Astrocyte (in vitro differentiated cells and primary cell): ENCODE measurements at regions not wholly inside any gene's neighbourhood (a gene's known extent, or its start where the extent isn't known, plus 50 kb on each side); places are given as distances from the start of the nearest gene placed in this dataset.

ENCODE experiments used
- DNase-seq: peaks from one replicate; pipeline ENCODE4 v3.0.0-alpha.2; 2010; ENCODE audit warnings: low read depth
- FAIRE-seq: peaks from 2 replicates; lab custom pipeline; 2011; peaks lifted over from hg19 to GRCh38; lab: Jason Lieb, UNC
- H2AFZ ChIP-seq: 2 replicates; pipeline ENCODE4 v1.6.0; 2012; ENCODE audit warnings: low read depth, low read length, inconsistent platforms
- H3K27ac ChIP-seq: 2 replicates; pipeline ENCODE4 v1.5.1; 2011; ENCODE audit warnings: low read depth, low read length, inconsistent platforms
- H3K27me3 ChIP-seq: 2 replicates; pipeline ENCODE4 v1.6.0; 2011; ENCODE audit warnings: low read length, inconsistent platforms; ENCODE audit not compliant: insufficient read depth
- H3K36me3 ChIP-seq: 2 replicates; pipeline ENCODE4 v1.5.1; 2011; ENCODE audit warnings: low read length, inconsistent platforms; ENCODE audit not compliant: insufficient read depth
- H3K4me1 ChIP-seq: 2 replicates; pipeline ENCODE4 v1.5.1; 2011; ENCODE audit warnings: low read length, inconsistent platforms; ENCODE audit not compliant: insufficient read depth
- H3K4me2 ChIP-seq: 2 replicates; pipeline ENCODE4 v1.6.0; 2012; ENCODE audit warnings: low read length, inconsistent platforms
- H3K4me3 ChIP-seq: 2 replicates; pipeline ENCODE4 v1.5.1; 2011; ENCODE audit warnings: low read depth, mild to moderate bottlenecking, low read length, inconsistent platforms; ENCODE audit not compliant: insufficient read depth
- H3K79me2 ChIP-seq: 2 replicates; pipeline ENCODE4 v1.6.0; 2012; ENCODE audit warnings: mild to moderate bottlenecking, low read length, inconsistent platforms; ENCODE audit not compliant: insufficient read depth
- H3K9ac ChIP-seq: 2 replicates; pipeline ENCODE4 v1.6.0; 2012; ENCODE audit warnings: mild to moderate bottlenecking, low read length, inconsistent platforms
- H3K9me3 ChIP-seq: 2 replicates; pipeline ENCODE4 v1.5.1; 2012; ENCODE audit warnings: low read depth, mild to moderate bottlenecking, low read length, inconsistent platforms; ENCODE audit not compliant: insufficient read depth
- H4K20me1 ChIP-seq: 2 replicates; pipeline ENCODE4 v1.6.0; 2012; ENCODE audit warnings: low read length, inconsistent platforms; ENCODE audit not compliant: insufficient read depth
- H3K27ac Mint-ChIP-seq: one replicate; pipeline ENCODE4 v1.8.0; 2021; ENCODE audit warnings: mild to moderate bottlenecking, mixed read lengths; ENCODE audit not compliant: unreplicated experiment
- H3K27me3 Mint-ChIP-seq: one replicate; pipeline ENCODE4 v1.8.0; 2021; ENCODE audit warnings: low read depth, mixed read lengths; ENCODE audit not compliant: unreplicated experiment
- H3K36me3 Mint-ChIP-seq: one replicate; pipeline ENCODE4 v1.8.0; 2021; ENCODE audit warnings: low read depth, mixed read lengths; ENCODE audit not compliant: unreplicated experiment
- H3K4me1 Mint-ChIP-seq: one replicate; pipeline ENCODE4 v1.8.0; 2021; ENCODE audit warnings: low read depth, mixed read lengths; ENCODE audit not compliant: unreplicated experiment
- H3K4me3 Mint-ChIP-seq: one replicate; pipeline ENCODE4 v1.8.0; 2021; ENCODE audit warnings: mild to moderate bottlenecking, moderate library complexity, mixed read lengths; ENCODE audit not compliant: unreplicated experiment
- H3K9me3 Mint-ChIP-seq: one replicate; pipeline ENCODE4 v1.8.0; 2021; ENCODE audit warnings: mild to moderate bottlenecking, mixed read lengths; ENCODE audit not compliant: unreplicated experiment
- EZH2 ChIP-seq: IDR thresholded peaks from 2 replicates; pipeline ENCODE4 v1.6.1; 2012; ENCODE audit warnings: mild to moderate bottlenecking, low read length, inconsistent platforms; ENCODE audit not compliant: insufficient read depth
- TF ChIP-seq, protein P1 (sequence below): IDR thresholded peaks from 2 replicates; pipeline ENCODE4 v1.5.1; 2011; ENCODE audit warnings: low read depth, mild to moderate bottlenecking, inconsistent platforms, low read length, moderate library complexity; ENCODE audit not compliant: insufficient read depth

GRCh38 chr16:48011878-48012658, 143.7 kb downstream of the ABCC12 start:
- Histone ChIP-seq H3K9ac (no peak overlapping the region), H3K9me3 (no peaks in the 10 kb centered on the region), H3K4me3 (no peak overlapping the region), H3K4me2 (no peak overlapping the region), H4K20me1 (no peaks in the 10 kb centered on the region), H2AFZ (no peak overlapping the region), H3K27ac (no peak overlapping the region), H3K79me2 (no peaks in the 10 kb centered on the region), H3K36me3 (no peaks in the 10 kb centered on the region), H3K27me3 (no peaks in the 10 kb centered on the region), H3K4me1 (peaks cover 20% of the 10 kb centered on the region)
- DNase-seq = no peak
- Mint-ChIP-seq H3K27me3 (peaks cover 15% of the 10 kb centered on the region), H3K9me3 (peaks cover 5% of the 10 kb centered on the region), H3K4me3 (no peak overlapping the region), H3K36me3 (no peaks in the 10 kb centered on the region), H3K4me1 (peaks cover 3% of the 10 kb centered on the region), H3K27ac (no peak overlapping the region)
- FAIRE-seq = no peak
- TF ChIP-seq EZH2 = no peak
- TF ChIP-seq, protein P1, sequence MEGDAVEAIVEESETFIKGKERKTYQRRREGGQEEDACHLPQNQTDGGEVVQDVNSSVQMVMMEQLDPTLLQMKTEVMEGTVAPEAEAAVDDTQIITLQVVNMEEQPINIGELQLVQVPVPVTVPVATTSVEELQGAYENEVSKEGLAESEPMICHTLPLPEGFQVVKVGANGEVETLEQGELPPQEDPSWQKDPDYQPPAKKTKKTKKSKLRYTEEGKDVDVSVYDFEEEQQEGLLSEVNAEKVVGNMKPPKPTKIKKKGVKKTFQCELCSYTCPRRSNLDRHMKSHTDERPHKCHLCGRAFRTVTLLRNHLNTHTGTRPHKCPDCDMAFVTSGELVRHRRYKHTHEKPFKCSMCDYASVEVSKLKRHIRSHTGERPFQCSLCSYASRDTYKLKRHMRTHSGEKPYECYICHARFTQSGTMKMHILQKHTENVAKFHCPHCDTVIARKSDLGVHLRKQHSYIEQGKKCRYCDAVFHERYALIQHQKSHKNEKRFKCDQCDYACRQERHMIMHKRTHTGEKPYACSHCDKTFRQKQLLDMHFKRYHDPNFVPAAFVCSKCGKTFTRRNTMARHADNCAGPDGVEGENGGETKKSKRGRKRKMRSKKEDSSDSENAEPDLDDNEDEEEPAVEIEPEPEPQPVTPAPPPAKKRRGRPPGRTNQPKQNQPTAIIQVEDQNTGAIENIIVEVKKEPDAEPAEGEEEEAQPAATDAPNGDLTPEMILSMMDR = no peak

DNA sequence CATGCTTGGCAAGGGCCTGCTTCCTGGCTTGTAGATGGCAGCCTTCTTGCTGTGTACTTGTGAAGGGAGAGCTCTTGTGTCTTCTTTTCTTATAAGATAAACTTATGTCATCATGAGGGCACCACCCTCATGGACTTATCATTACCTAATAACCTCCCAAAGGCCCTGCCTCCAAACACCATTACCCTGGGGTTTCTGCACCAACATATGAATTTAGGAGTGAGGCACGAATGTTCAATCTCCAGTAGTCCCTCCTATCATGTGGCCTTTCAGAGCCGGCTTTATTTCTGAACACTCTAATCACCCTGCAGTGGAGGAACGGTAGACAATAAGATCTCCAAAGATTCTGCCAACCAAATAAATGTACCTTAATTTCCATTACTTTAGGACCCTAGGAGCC, 144.3 kb downstream of the ABCC12 start:
- no peaks in the 10 kb centered on the region for H4K20me1 ChIP-seq
- H3K4me2 ChIP-seq = no peak overlapping the region
- no peak overlapping the region for H2AFZ ChIP-seq
- no peaks in the 10 kb centered on the region for H3K36me3 ChIP-seq
- no peaks in the 10 kb centered on the region for H3K9me3 ChIP-seq
- H3K27ac ChIP-seq = no peak overlapping the region
- H3K36me3 Mint-ChIP-seq = no peaks in the 10 kb centered on the region
- no peak for DNase-seq
- H3K9ac ChIP-seq = no peak overlapping the region
- H3K4me3 ChIP-seq = no peak overlapping the region
- H3K27ac Mint-ChIP-seq = no peak overlapping the region
- H3K4me1 Mint-ChIP-seq = peaks cover 3% of the 10 kb centered on the region
- TF ChIP-seq, protein P1 = no peak
- no peak for TF ChIP-seq EZH2
- H3K9me3 Mint-ChIP-seq = peaks cover 5% of the 10 kb centered on the region
- peaks cover 20% of the 10 kb centered on the region for H3K4me1 ChIP-seq
- no peaks in the 10 kb centered on the region for H3K79me2 ChIP-seq
- FAIRE-seq = no peak
- peaks cover 15% of the 10 kb centered on the region for H3K27me3 Mint-ChIP-seq
- no peaks in the 10 kb centered on the region for H3K27me3 ChIP-seq
- no peak overlapping the region for H3K4me3 Mint-ChIP-seq

- H3K4me3 Mint-ChIP-seq = no peak overlapping the region
- no peak for DNase-seq
- Histone ChIP-seq H3K4me1 (peaks cover 2% of the 10 kb centered on the region), H3K79me2 (no peaks in the 10 kb centered on the region), H4K20me1 (no peaks in the 10 kb centered on the region), H3K9me3 (no peaks in the 10 kb centered on the region), H2AFZ (no peak overlapping the region), H3K9ac (no peak overlapping the region), H3K36me3 (no peaks in the 10 kb centered on the region), H3K27ac (no peak overlapping the region), H3K4me2 (no peak overlapping the region), H3K27me3 (no peaks in the 10 kb centered on the region), H3K4me3 (no peak overlapping the region)
- peaks cover 15% of the 10 kb centered on the region for H3K27me3 Mint-ChIP-seq
- H3K9me3 Mint-ChIP-seq = peaks cover 5% of the 10 kb centered on the region
- no peaks in the 10 kb centered on the region for H3K36me3 Mint-ChIP-seq
- H3K4me1 Mint-ChIP-seq = no peaks in the 10 kb centered on the region
- FAIRE-seq = no peak
- TF ChIP-seq, protein P1 = no peak
- TF ChIP-seq EZH2 = no peak
- H3K27ac Mint-ChIP-seq = no peak overlapping the region
Measured at GRCh38 chr16:48008011-48008525, 147.7 kb downstream of the ABCC12 start.
